ENCODE measurements at regions not wholly inside any gene's neighbourhood (a gene's known extent, or its start where the extent isn't known, plus 50 kb on each side); places are given as distances from the start of the nearest gene placed in this dataset.

DNA sequence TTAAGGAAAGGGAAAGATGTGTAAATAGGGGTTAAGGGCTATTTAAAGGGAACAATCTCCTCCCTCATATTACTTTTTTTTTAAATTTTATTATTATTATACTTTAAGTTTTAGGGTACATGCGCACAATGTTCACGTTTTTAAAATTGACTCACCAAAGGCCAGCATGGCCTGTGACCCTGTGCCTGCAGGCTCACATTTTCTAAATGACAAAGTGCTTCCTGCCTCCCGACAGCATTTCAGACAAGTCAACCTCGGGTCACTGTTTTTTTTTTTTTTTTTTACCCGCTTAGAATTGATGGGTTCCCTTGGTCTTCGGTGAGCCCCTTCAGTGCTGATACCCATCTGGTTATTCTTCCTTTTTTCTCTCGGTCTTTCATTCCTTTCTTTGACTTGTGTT lies 70.4 kb upstream of the SCAF4 start:
- no peak for TF ChIP-seq CTCF (IDR thresholded peaks at IDR 0.05)
- TF ChIP-seq POLR2A (IDR thresholded peaks at IDR 0.05) = no peak

Data from Peyer's patch (tissue), 4 donors.